ENCODE measurements at regions not wholly inside any gene's neighbourhood (a gene's known extent, or its start where the extent isn't known, plus 50 kb on each side); places are given as distances from the start of the nearest gene placed in this dataset.
"Not testable (repeated sequence)": the region's sequence is repeated elsewhere in the genome, so short reads cannot be mapped to it uniquely, and the experiment has no call there.

DNA sequence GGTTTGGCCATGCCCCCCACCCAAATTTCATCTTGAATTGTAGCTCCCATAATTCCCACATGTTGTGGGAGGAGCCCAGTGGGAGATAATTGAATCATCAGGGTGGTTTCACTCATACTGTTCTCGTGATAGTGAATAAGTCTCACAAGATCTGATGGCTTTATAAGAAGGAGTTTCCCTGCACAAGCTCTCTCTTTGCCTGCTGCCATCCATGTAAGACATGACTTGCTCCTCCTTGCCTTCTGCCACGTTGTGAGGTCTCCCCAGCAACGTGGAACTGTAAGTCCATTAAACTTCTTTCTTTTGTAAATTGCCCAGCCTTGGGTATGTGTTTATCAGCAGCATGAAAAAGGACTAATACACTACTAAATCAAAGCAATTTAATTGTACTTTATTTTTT is 507.3 kb upstream of the JAG1 start:
- not testable (repeated sequence) for DNase-seq (ENCODE audit: low spot score)

DNA sequence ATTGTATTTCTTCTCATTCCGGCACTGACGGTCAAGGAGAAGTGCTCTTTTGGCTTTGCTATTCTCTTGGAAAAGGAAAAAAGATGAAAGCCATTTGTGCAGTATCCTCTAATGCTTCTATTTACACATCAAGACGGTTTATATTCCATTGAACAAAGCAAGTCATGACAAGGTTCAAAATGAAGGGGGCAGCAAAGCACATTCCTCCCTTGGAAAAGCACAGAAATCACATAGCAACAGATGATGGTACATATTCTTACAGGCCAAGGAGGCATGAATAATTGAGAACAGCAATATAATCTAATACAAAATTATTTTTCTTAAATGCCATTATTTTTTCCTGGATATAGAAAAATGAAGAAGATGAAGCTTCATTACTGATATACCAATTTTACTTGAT is 508.2 kb upstream of the JAG1 start:
- DNase-seq (ENCODE audit: low spot score), result no peak

DNA sequence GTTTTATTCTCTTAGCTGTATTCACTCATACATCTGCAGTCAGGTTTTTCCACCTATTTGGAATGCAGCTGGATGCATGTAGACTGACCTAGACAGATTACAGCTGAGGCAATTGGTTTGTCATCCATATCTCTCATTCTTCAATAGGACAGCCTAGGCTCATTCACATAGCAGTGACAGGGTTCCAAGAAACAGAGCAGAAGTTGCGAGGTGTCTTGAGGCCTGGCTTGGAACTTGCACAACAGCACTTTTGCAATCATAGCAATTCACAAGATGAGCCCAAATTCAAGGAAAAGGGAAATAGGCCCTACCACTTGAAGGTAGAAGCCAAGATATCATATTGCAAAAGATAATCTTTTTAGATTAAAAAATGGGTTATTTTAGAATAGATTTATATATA is 508.9 kb upstream of the JAG1 start:
- DNase-seq (ENCODE audit: low spot score), result no peak

DNA sequence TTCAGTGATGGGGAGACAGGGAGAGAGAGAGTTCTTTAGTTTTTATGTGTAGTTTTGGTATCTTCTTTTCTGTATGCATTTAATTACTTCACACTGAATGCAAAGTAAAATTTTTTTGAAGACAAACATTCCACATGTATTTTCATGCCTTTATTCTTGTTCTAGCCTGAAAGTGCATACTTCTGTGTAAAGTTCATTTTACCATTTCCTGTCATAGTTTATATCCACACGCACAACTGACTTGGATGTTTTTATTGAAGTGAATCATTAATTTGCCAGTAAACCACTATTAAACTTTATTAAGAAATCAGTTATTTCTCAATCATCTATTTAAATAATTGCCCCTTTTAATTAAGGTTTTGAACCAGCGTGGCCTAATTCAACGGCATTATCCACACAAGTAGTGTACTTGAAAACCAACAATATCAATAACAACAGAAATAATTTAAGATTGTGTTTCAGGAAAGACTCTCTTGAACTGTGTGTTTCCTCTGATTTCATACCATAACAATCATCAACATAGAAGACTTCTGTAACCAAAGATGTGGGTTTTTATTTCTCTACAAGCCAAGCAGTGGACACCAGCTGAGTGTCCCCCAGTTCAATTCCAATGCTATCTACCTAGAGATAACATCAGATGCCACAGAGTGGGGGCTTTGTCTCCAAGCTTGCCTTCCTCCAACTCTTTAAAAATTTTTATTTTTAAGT is 512.7 kb upstream of the JAG1 start:
- DNase-seq (ENCODE audit: low spot score), result no peak

DNA sequence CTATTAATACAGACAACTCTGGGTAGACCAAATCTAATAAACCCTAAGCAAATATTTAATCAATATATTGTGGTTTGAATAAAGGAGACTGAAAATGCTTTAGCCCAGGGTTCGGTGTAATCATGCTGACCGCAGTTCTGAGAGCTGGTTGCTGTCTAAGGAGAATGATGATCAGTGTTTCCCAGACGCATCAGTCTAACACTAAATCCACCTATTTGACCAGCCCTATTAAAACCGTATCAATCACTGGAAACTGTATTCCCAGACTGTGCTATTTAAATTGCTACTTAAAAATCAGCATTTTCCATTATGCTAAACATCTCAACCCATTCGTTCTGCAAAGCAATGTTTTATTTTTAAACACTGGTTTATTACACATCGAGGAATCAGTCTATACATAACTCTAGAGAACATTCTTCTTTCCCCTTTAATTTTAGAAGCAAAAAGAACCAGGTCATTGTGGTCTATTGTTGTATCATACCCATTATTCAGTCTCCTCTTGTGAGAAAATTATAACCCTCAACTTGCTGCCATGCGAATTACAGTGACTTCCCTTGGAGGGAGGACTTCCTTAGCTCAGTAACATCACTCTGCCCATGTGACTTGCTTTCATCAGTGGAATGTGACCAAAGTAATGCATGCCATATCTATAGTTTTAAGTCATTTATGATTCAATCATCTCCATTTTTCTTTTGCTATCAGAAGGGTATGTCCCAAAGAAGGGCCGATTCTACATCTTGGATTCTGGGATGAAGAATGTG is 515.2 kb upstream of the JAG1 start:
- DNase-seq (ENCODE audit: low spot score), result no peak

DNA sequence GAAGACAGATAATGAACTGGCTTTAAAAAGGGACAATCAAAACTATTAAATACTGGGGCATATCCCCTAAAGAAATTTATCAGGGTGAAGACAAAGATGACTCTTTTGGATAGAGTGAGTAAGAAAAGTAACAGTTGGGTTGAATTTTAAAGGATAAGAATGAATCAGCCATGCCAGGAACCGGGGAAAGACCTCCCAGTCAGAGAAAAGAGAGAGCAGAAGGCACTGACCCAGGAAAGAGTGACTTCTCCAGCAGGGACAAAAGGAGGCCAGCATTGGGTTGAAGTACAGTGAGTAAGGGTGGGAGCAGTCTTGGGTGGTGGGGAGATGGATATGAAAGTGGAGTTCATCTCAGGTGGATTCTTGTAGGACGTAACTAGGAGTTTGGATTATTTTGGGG is 516.9 kb upstream of the JAG1 start:
- DNase-seq (ENCODE audit: low spot score), result no peak

DNA sequence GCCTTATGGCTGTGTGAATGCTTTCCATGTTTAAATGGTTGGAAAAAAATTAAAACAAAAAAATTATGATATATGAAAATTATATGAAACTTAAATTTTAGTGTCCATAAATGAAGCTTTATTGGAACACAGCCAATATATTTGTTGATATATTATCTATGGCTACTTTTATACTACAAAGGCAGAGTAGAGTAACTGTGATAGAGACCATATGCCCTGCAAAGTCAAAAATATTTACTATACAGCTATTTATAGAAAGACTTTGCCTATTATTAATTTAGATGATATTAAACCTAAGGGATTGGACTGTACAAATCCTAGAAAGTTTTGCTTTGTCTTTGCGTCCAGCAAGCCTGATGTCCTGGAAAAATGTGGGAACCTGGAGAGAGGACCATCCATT is 518.3 kb upstream of the JAG1 start:
- no peak for DNase-seq (ENCODE audit: low spot score)

DNA sequence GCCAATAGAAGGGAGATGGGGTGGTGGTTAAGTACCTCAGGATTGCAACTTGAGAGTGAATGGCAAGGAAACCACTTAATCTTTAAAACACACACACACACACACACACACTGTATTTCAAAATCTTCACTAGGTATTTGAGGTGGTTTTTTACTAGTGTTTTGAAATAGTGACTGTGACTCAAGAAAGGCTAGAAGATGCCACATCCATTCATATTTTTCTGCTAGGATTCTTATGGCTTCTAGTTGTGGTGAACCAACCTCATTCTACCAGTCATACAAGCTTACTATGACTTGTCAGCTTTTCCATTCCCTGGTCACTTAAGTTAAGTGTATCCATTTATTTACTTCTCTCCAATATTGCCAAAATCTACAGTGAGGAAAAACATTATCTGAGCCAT is 519.4 kb upstream of the JAG1 start:
- DNase-seq (ENCODE audit: low spot score), result no peak

DNA sequence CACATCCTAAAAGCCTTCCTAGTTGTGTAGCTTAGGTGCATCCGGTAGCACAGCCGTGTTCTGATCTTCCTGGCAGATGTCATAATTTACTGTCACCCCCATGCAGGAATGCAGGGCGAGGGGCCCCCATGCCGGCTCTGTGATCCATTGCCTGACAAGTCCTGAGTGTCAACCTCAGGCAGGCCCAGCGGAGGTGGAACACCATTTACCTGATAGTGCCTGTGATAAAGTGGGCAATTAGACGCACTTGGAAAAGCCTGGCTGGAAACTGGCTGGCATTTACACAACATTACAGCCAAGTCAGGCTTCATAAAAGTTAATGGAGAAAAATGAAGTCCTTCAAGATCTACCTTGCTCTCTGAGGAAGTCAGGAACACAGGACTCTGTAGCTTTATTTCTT is 521.4 kb upstream of the JAG1 start:
- DNase-seq (ENCODE audit: low spot score), result no peak

DNA sequence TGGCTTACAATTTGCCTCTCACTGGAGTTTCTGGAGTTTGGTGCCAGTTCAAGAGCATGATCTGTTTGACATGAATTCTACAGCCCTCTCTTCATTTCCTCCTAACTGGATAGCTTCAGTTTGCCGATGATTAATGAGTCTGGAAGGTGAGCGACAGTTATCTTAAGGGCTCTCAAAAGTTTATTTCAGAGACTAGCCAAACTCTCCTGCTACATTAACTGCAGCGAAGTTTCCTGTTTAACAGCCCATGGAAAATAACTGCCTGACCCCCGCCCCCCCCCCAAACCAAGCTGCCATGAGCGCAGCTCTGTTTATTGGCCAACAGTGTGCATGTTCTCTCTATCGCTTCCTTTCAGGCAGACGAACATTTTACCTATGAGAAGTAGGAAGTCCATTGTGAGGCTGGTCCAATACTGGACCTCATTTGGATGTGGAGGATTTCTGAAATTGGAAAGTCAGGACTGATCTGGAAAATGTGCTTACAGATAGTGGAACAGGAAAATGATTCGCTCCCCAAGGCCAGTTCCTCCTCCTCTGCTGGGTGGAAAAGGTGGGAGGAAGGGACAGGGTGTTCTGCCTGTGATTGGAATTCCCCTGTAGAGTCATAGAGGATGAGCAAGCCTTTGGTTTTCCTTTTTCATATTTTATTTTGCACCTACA is 522.2 kb upstream of the JAG1 start:
- DNase-seq (ENCODE audit: low spot score), result no peak

DNA sequence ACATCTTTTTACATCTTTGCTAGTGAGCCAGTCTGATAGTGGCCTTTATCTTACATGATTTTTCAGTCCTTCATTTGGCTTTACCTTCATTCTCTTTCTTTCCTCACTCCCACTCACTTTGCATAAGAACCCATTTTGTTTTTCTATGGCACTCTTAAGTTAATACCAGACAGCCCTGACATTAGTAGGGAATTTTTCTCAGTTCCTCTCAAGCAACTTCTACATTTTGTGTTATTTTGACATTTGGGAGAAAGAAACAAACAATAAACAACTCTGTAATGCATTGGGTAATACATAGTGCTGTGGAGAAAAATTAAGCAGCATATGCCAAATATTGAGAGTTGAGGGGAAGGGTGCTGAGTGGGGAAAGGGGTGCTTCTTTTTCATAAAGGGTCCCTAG is 524.1 kb upstream of the JAG1 start:
- no peak for DNase-seq (ENCODE audit: low spot score)

DNA sequence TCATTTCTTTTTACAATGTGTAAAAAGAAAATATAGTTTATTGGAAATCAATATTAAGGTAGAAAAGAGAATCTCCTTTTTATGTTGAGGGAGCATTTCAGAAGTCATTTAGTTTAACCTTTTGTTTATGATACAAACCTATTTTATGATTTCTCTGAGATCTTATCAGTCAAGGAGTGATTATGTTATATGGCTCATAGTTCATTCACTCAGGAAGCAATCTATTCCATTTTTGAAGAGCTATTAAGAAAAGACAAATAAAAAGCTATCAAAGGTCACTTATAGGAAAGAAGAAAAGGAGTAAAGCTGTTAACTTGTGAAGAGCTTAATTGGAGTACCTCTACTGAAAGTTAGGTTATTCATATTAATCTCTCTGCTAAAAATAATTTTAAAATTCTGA is 526.6 kb upstream of the JAG1 start:
- DNase-seq (ENCODE audit: low spot score), result no peak

DNA sequence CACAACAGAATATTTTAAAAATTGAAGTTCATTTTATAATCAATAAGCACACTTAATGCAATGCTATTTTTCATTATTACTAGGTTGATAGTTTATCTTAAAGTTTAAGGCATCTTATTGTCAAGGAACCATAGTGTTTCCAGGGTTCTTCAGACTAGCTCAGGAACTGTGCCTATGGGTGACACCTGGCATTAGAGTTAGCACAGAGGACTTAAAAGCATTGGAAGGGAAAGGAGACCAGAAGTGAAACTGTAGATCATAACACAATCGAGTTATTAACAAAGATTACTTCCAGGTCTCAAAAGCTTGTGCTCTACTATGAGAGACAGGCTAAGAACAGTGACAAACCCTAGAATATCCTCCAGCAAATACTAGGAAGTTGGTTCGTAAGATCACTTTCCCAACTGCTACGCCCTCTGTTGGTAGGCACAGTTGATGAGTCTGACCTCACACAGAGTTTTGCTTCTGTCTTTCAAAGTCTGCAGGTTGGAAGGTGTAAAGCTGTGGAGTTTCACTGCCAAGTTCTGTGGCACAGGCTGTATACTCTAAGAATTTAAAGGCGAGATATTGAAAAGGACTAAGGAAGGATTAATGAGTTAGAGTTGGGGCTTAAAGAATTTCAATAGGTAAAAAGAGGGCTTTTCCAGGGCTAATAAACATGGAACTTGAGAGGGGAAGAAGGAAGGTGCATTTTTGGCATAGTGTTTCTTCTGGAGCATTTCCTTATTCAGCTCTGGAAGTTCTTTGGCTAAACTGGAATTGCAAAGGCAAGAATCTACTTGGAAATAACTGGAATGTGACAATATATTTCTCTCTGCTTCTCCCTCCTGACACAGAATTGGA is 531.3 kb upstream of the JAG1 start:
- DNase-seq (ENCODE audit: low spot score), result no peak

DNA sequence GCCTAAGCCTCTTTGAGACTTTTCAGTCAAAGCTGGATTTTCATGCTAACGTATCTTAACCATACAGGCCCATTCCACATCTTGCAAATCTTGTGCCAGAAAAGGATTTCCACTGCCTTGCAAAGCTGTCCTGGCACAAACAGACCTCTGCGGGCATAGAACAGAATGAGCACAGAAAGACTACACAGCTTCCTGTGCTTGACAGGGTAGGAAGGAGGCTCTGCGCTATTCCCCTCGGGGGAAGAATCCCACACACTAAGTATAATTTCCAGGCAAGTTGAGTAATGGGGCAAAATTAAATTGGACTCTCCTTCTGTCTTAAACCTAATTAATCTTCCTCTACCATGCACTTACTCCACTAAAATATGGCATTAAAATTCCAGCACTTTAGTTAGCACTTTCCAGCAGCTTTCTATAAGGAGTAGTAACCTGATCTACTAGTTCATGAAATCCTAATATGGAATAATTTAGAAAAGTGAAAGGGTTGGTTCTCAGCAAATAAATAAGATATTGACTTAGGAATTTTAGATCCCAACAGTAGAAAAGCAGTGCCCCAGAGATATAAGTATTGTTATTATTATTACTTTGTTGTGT is 532.1 kb upstream of the JAG1 start:
- no peak for DNase-seq (ENCODE audit: low spot score)

DNA sequence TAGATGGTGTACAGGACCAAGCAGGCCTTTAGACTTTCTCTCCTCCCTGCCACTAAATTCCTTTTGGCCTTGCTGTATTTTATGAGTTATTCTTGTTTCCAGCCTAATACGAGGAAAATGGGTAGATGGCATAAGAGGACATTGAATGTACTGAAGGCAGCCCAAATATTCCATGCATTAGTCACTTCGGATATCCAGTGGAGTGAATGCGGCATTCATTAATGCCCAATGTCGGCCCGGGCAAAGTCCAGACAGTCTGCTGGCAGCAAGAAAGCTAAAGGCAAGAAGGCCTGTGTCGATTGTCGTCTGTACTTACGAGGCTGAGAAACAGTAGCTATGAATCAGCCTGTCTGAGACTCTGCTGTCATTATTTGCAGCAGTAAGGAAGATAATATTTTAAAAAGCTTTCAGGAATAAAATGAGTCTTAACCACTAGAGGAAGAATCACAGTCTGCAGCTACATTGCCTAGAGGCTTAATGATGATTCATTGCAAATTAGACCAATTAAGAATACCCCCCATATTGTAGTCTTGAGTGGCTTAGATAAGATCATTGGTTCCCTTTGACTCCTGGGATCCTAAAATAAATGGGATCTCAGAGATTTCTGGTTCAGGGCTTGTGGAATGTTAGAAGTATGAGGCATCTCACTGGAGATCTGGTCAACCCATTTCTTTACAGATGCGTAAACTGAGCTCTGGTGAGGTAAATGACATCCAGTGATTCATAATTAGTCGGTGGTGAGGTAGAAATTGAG is 534.1 kb upstream of the JAG1 start:
- DNase-seq (ENCODE audit: low spot score), result no peak

DNA sequence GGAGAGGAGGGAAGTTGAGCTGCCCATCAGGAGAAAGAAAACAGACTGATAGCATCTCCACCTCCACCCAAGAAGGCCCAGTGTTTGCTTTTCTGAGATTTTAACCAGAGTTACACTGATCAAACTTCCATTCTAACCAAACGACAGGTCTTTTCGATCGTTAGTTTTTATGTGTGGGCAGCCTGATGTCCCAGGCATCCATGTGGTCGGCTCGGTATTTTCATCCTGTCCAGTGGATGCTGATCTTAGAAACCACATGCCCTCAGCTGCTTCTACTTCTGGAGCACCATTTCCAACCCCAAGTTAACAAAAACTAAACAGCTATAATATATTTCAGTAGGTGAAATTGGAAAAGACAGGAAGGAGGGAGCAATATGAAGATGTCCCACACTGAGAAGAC is 536.8 kb upstream of the JAG1 start:
- no peak for DNase-seq (ENCODE audit: low spot score)

DNA sequence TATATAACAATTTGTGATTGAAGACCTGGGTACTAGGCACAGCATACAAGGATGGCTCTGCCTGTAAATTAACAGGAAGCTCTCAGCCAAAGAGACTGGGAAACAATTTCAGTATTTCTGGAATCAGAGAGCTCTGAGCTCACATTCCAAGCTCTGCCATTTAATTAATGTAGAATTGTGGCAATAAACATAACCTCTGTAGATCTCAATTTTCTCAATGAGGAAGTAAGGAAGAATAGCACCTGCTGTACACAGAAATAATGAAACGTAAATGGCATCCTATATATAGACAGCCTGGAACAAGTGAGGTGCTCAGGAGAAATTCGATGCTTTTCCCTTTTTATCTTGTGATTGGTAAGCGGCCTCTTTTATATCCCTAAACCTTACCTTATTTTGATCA is 538.5 kb upstream of the JAG1 start:
- no peak for DNase-seq (ENCODE audit: low spot score)

DNA sequence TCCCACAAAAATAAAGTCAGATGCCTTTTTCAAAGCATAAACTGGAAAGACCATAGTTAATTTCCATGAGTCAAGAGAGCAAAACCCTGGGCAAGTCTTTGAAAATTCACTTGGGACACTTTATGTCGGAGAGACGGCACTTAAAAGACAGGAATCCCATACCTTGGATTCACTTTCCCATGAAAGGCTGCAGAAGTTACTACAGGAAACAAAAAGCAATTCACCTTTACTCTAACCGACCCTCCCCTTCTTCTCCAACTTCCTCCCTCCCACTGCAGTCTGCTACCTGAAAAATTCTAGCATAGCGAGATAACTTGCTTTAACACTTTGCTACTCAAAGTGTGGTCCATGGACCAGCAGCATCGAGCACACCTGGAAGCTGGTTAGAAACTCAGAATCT is 539.1 kb upstream of the JAG1 start:
- DNase-seq (ENCODE audit: low spot score), result no peak

DNA sequence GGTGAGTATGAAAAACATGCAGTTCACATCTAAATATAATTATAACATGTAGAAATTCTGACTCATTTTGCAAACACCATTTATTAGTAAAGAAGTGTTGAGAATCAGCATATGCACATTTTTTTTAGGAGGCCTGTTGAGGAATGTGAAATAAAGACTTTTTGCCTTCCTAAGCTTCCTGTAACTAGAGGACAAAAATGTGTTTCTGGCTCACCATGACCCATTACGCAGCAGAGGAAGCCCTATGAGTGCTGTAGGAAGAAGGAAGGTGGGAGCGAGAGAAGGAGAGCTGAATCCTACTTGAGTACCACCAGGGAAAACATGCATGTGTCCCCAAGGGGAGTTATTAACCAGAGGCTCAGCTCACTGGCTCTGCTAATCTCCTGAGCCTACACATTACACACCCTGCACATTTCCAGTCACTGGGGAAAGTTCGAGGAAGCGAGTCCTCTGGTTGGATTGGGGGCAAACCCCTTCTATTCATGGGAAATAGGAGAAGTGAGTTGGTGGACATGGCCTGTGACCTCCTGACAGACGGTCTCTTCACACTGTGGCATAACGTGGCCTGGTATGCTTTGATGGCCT is 540.5 kb upstream of the JAG1 start:
- DNase-seq (ENCODE audit: low spot score), result no peak

DNA sequence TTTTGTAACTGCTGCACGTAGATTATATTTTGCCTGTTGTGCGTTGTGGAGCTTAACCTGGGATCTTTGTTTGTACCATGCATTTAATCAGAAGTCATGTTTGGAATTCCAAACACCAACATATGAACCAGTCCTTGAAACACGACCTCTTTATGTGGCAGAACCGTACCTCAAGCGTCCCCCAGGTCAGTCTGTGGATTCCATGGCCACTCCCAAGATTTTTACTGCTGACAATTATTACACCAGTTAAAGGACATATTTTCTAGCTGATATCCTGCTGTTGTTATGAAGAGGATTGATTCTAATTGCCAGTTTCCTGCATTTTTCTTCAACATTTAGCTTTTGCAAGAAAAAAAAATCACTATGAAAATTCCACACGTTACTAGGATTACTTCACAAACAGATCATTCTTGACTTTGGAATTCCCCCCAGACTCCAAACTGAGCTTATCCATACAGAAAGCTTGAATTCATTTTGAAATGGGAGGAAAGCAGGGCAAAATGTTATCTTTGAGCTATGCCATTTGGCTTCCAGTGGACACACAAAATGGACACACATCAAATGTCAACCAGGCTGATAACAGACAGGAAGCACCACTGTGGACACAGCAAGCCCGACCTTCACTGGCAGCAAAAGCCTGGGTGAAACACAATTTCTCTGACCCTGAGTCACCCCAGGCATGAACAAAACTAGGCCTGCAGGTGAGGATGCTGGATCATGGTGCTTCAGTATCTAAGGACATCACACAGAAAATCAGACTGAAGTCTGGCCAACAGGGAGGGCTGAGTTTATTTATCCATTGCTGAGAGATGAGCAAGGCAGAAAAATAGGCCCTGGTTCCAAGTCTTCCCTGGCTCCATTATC is 542.9 kb upstream of the JAG1 start:
- DNase-seq (ENCODE audit: low spot score), result no peak
